ENCODE measurements at regions not wholly inside any gene's neighbourhood (a gene's known extent, or its start where the extent isn't known, plus 50 kb on each side); places are given as distances from the start of the nearest gene placed in this dataset.

GRCh38 chr11:115699326-115699725, 195.1 kb upstream of the CADM1 start:
- no peak for TF ChIP-seq CTCF (IDR thresholded peaks at IDR 0.05)
- no peak for TF ChIP-seq EZH2 (IDR thresholded peaks at IDR 0.05)
